ENCODE measurements at regions not wholly inside any gene's neighbourhood (a gene's known extent, or its start where the extent isn't known, plus 50 kb on each side); places are given as distances from the start of the nearest gene placed in this dataset.

- Histone ChIP-seq H3K9me3 (ENCODE audit: control insufficient read depth, low read depth, low read length) (no peaks in the 10 kb centered on the region), H3K9me1 (ENCODE audit: control insufficient read depth, extremely low read depth, insufficient read depth, low read length) (no peaks in the 10 kb centered on the region), H3K36me3 (ENCODE audit: control insufficient read depth in 2 of 2, extremely low read depth in 1 of 2, insufficient read depth in 2 of 2, low read length in 2 of 2) (no peaks in the 10 kb centered on the region), H3K27me3 (ENCODE audit: control insufficient read depth, extremely low read depth, insufficient read depth, low read length) (no peaks in the 10 kb centered on the region), H3K4me1 (ENCODE audit: control insufficient read depth, extremely low read depth, insufficient read depth, low read length) (no peaks in the 10 kb centered on the region), H3K9ac (ENCODE audit: control insufficient read depth, extremely low read depth, insufficient read depth, low read length) (no peak overlapping the region), H2AFZ (ENCODE audit: control insufficient read depth, low read length) (no peak overlapping the region), H3K4me3 (ENCODE audit: control insufficient read depth in 2 of 3, extremely low read depth in 1 of 3, insufficient read depth in 2 of 3, low read depth in 1 of 3, low read length in 3 of 3) (no peak overlapping the region), H3K79me2 (ENCODE audit: control insufficient read depth, insufficient read depth, low read length) (no peaks in the 10 kb centered on the region), H3K27ac (ENCODE audit: control insufficient read depth, insufficient read depth, low read length) (no peak overlapping the region), H4K20me1 (ENCODE audit: control insufficient read depth, extremely low read depth, insufficient read depth, low read length) (no peaks in the 10 kb centered on the region), H3K4me2 (ENCODE audit: control insufficient read depth, extremely low read depth, insufficient read depth, low read depth, low read length) (no peak overlapping the region)
- TF ChIP-seq CTCF (optimal IDR thresholded peaks at IDR 0.05 in 1 of 3, IDR thresholded peaks at IDR 0.05 in 1 of 3, conservative IDR thresholded peaks at IDR 0.05 in 1 of 3; ENCODE audit: extremely low read depth in 1 of 3, insufficient read depth in 2 of 3, low read length in 3 of 3), result no peak
- TF ChIP-seq EZH2 (IDR thresholded peaks at IDR 0.05; ENCODE audit: low read length), result no peak
- dilution Hi-C loops (cut with MboI; ENCODE audit: extremely low pct_ligation_motif_present, low sequenced_read_pairs), result no loop called here
- FAIRE-seq, result no peak
- DNase-seq (ENCODE audit: low read depth, low spot score), result no peak
These were observed 85.0 kb downstream of the SPRY2 start for GRCh38 chr13:80255946-80256345.

GRCh38 chr13:80251403-80251802 lies 89.5 kb downstream of the SPRY2 start:
- H3K9me3 ChIP-seq (ENCODE audit: control insufficient read depth, low read depth, low read length), result no peaks in the 10 kb centered on the region
- no peak for FAIRE-seq
- H3K27ac ChIP-seq (ENCODE audit: control insufficient read depth, insufficient read depth, low read length), result no peak overlapping the region
- H3K27me3 ChIP-seq (ENCODE audit: control insufficient read depth, extremely low read depth, insufficient read depth, low read length), result no peaks in the 10 kb centered on the region
- H3K4me1 ChIP-seq (ENCODE audit: control insufficient read depth, extremely low read depth, insufficient read depth, low read length), result no peaks in the 10 kb centered on the region
- no peak overlapping the region for H3K4me3 ChIP-seq (ENCODE audit: control insufficient read depth in 2 of 3, extremely low read depth in 1 of 3, insufficient read depth in 2 of 3, low read depth in 1 of 3, low read length in 3 of 3)
- dilution Hi-C loops (cut with MboI; ENCODE audit: extremely low pct_ligation_motif_present, low sequenced_read_pairs), result no loop called here
- H3K4me2 ChIP-seq (ENCODE audit: control insufficient read depth, extremely low read depth, insufficient read depth, low read depth, low read length), result no peak overlapping the region
- H3K79me2 ChIP-seq (ENCODE audit: control insufficient read depth, insufficient read depth, low read length), result no peaks in the 10 kb centered on the region
- no peak overlapping the region for H2AFZ ChIP-seq (ENCODE audit: control insufficient read depth, low read length)
- TF ChIP-seq CTCF (optimal IDR thresholded peaks at IDR 0.05 in 1 of 3, IDR thresholded peaks at IDR 0.05 in 1 of 3, conservative IDR thresholded peaks at IDR 0.05 in 1 of 3; ENCODE audit: extremely low read depth in 1 of 3, insufficient read depth in 2 of 3, low read length in 3 of 3), result no peak
- no peak for TF ChIP-seq EZH2 (IDR thresholded peaks at IDR 0.05; ENCODE audit: low read length)
- no peak for DNase-seq (ENCODE audit: low read depth, low spot score)
- H3K9ac ChIP-seq (ENCODE audit: control insufficient read depth, extremely low read depth, insufficient read depth, low read length), result no peak overlapping the region
- no peaks in the 10 kb centered on the region for H4K20me1 ChIP-seq (ENCODE audit: control insufficient read depth, extremely low read depth, insufficient read depth, low read length)
- H3K9me1 ChIP-seq (ENCODE audit: control insufficient read depth, extremely low read depth, insufficient read depth, low read length), result no peaks in the 10 kb centered on the region
- no peaks in the 10 kb centered on the region for H3K36me3 ChIP-seq (ENCODE audit: control insufficient read depth in 2 of 2, extremely low read depth in 1 of 2, insufficient read depth in 2 of 2, low read length in 2 of 2)

All from keratinocyte (primary cell).